T-helper 2 cell (primary cell): ENCODE measurements at regions not wholly inside any gene's neighbourhood (a gene's known extent, or its start where the extent isn't known, plus 50 kb on each side); places are given as distances from the start of the nearest gene placed in this dataset.

Experiments
- DNase-seq, 5 experiments: peaks; one replicate each; pipeline versions ENCODE4 v3.0.0 to v3.0.0-alpha.2; 2012 to 2022

DNA sequence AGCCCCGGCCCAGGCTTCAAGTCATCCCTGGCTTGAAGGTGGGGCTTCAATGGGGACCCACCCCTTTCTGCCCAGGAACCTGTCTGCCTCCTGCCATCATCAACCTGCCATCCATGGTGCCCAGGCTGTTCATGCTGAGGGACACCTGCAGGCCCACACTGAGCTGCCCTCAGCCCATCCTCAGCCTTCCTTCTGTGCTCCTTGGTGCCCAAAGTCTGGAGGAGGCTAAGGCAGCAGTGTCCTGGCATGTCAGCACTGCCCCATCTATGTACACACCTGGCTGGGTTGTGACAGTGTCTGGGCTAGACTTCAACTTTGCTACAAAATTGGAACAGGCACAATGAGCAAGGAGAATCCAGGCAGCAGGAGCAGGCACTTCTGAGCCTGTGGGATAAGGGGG lies 745.3 kb upstream of the EPHA6 start:
- no peak for DNase-seq

GRCh38 chr3:96070678-96071077 lies 743.7 kb upstream of the EPHA6 start:
- no peak for DNase-seq

GRCh38 chr3:96071097-96071496 lies 743.3 kb upstream of the EPHA6 start:
- no peak for DNase-seq

GRCh38 chr3:96072226-96072625 lies 742.2 kb upstream of the EPHA6 start:
- DNase-seq, result no peak

- DNase-seq, result no peak
These were observed 730.8 kb upstream of the EPHA6 start for GRCh38 chr3:96083610-96084009.

GRCh38 chr3:96086018-96086417 lies 728.4 kb upstream of the EPHA6 start:
- DNase-seq, result no peak

GRCh38 chr3:96101006-96101560 lies 713.3 kb upstream of the EPHA6 start:
- DNase-seq, result no peak

DNA sequence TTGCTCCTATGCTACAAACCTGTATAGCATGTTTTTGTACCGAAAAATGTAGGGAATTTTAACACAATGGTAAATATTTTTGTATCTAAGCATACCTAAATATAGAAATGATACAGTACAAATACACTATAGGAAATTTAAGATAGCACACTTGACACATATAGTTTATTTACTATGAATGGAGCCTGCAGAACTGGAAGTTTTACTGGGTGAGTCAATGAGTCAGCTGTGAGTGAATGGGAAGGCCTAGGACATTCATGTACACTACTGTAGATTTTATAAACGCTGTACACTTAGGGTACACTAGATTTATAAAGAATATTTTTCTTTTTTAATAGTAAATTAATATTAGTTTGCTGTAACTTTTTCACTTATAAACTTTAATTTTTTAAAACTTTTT lies 707.7 kb upstream of the EPHA6 start:
- no peak for DNase-seq
